ENCODE measurements at regions not wholly inside any gene's neighbourhood (a gene's known extent, or its start where the extent isn't known, plus 50 kb on each side); places are given as distances from the start of the nearest gene placed in this dataset.
"Not testable (repeated sequence)": the region's sequence is repeated elsewhere in the genome, so short reads cannot be mapped to it uniquely, and the experiment has no call there.

- no peak for DNase-seq
Observed at GRCh38 chr2:64743739-64744330, 90.1 kb upstream of the SERTAD2 start.

GRCh38 chr2:64745562-64745961 lies 91.8 kb upstream of the SERTAD2 start:
- no peak for DNase-seq

- DNase-seq, result not testable (repeated sequence)
Observed at GRCh38 chr2:64747690-64748091, 94.0 kb upstream of the SERTAD2 start.

GRCh38 chr2:64748147-64748546 lies 94.4 kb upstream of the SERTAD2 start:
- DNase-seq, result no peak

- no peak for DNase-seq
Observed at GRCh38 chr2:64748561-64748960, 94.8 kb upstream of the SERTAD2 start.

- no peak for DNase-seq
Observed at GRCh38 chr2:64749446-64749845, 95.7 kb upstream of the SERTAD2 start.

GRCh38 chr2:64750001-64750816 lies 96.5 kb upstream of the SERTAD2 start:
- DNase-seq, result peak; percentile 60

- DNase-seq, result peak; percentile 99
Observed at GRCh38 chr2:64750817-64751285, 97.1 kb upstream of the SERTAD2 start.

GRCh38 chr2:64751286-64752260 lies 97.9 kb upstream of the SERTAD2 start:
- peak; percentile 51 for DNase-seq

- DNase-seq, result no peak
Observed at GRCh38 chr2:64753399-64753798, 99.7 kb upstream of the SERTAD2 start.

- DNase-seq, result no peak
Observed at GRCh38 chr2:64754570-64754969, 100.9 kb upstream of the SERTAD2 start.

GRCh38 chr2:64757126-64757525 lies 103.4 kb upstream of the SERTAD2 start:
- DNase-seq, result no peak

- no peak for DNase-seq
Observed at GRCh38 chr2:64760128-64760527, 106.4 kb upstream of the SERTAD2 start.

GRCh38 chr2:64762301-64762997 lies 108.7 kb upstream of the SERTAD2 start:
- no peak for DNase-seq

- DNase-seq, result no peak
Observed at GRCh38 chr2:64763126-64763525, 109.4 kb upstream of the SERTAD2 start.

GRCh38 chr2:64765160-64765805 lies 111.6 kb upstream of the SERTAD2 start:
- DNase-seq, result no peak

- peak; percentile 31 for DNase-seq
Observed at GRCh38 chr2:64766841-64767669, 113.3 kb upstream of the SERTAD2 start.

GRCh38 chr2:64767670-64768468 lies 114.2 kb upstream of the SERTAD2 start:
- peak; percentile 95 for DNase-seq

GRCh38 chr2:64768491-64769005 lies 114.8 kb upstream of the SERTAD2 start:
- no peak for DNase-seq

Measured in fibroblast of skin of back (primary cell).